ENCODE measurements at regions not wholly inside any gene's neighbourhood (a gene's known extent, or its start where the extent isn't known, plus 50 kb on each side); places are given as distances from the start of the nearest gene placed in this dataset.

GRCh38 chr9:96128880-96129279, 173.1 kb downstream of the HSD17B3 start:
- no peak for DNase-seq
- Histone ChIP-seq H3K27me3 (ENCODE audit: control insufficient read depth, insufficient read depth, low read length) (no peaks in the 10 kb centered on the region), H3K36me3 (ENCODE audit: control insufficient read depth in 2 of 3, insufficient read depth in 3 of 3, low read length in 3 of 3) (no peaks in the 10 kb centered on the region), H3K9me3 (ENCODE audit: control insufficient read depth in 2 of 3, insufficient read depth in 1 of 3, low read length in 3 of 3) (no peaks in the 10 kb centered on the region), H3K4me1 (ENCODE audit: control insufficient read depth in 2 of 3, insufficient read depth in 2 of 3, low read depth in 1 of 3, low read length in 3 of 3) (no peaks in the 10 kb centered on the region), H3K27ac (ENCODE audit: low read depth in 2 of 2, low read length in 2 of 2) (no peak overlapping the region), H3K9ac (ENCODE audit: low read length in 3 of 3) (no peak overlapping the region), H3K4me3 (ENCODE audit: low read length in 3 of 3) (no peak overlapping the region)
- intact Hi-C loops (cut with DNase I) = no loop called here
- no peak for FAIRE-seq
- no peak for TF ChIP-seq CTCF (IDR thresholded peaks at IDR 0.05; ENCODE audit: borderline replicate concordance, extremely low read depth, insufficient read depth)

- Histone ChIP-seq H3K4me1 (ENCODE audit: control insufficient read depth in 2 of 3, insufficient read depth in 2 of 3, low read depth in 1 of 3, low read length in 3 of 3) (no peaks in the 10 kb centered on the region), H3K4me3 (ENCODE audit: low read length in 3 of 3) (no peak overlapping the region), H3K27ac (ENCODE audit: low read depth in 2 of 2, low read length in 2 of 2) (no peak overlapping the region), H3K9me3 (ENCODE audit: control insufficient read depth in 2 of 3, insufficient read depth in 1 of 3, low read length in 3 of 3) (no peaks in the 10 kb centered on the region), H3K36me3 (ENCODE audit: control insufficient read depth in 2 of 3, insufficient read depth in 3 of 3, low read length in 3 of 3) (no peaks in the 10 kb centered on the region), H3K27me3 (ENCODE audit: control insufficient read depth, insufficient read depth, low read length) (no peaks in the 10 kb centered on the region), H3K9ac (ENCODE audit: low read length in 3 of 3) (no peak overlapping the region)
- no peak for TF ChIP-seq CTCF (IDR thresholded peaks at IDR 0.05; ENCODE audit: borderline replicate concordance, extremely low read depth, insufficient read depth)
- intact Hi-C loops (cut with DNase I) = no loop called here
- DNase-seq (peak in 4 of 5 donors; percentile 55 to 87 (median 62)), FAIRE-seq (no peak)
Observed at GRCh38 chr9:96126321-96126881, 175.6 kb downstream of the HSD17B3 start.

- Histone ChIP-seq H3K27me3 (ENCODE audit: control insufficient read depth, insufficient read depth, low read length) (no peaks in the 10 kb centered on the region), H3K9ac (ENCODE audit: low read length in 3 of 3) (no peak overlapping the region), H3K4me3 (ENCODE audit: low read length in 3 of 3) (no peak overlapping the region), H3K9me3 (ENCODE audit: control insufficient read depth in 2 of 3, insufficient read depth in 1 of 3, low read length in 3 of 3) (no peaks in the 10 kb centered on the region), H3K36me3 (ENCODE audit: control insufficient read depth in 2 of 3, insufficient read depth in 3 of 3, low read length in 3 of 3) (no peaks in the 10 kb centered on the region), H3K27ac (ENCODE audit: low read depth in 2 of 2, low read length in 2 of 2) (no peak overlapping the region), H3K4me1 (ENCODE audit: control insufficient read depth in 2 of 3, insufficient read depth in 2 of 3, low read depth in 1 of 3, low read length in 3 of 3) (no peaks in the 10 kb centered on the region)
- no peak for FAIRE-seq
- TF ChIP-seq CTCF (IDR thresholded peaks at IDR 0.05; ENCODE audit: borderline replicate concordance, extremely low read depth, insufficient read depth) = no peak
- intact Hi-C loops (cut with DNase I) = no loop called here
- DNase-seq = no peak
Observed at GRCh38 chr9:96125624-96126023, 176.4 kb downstream of the HSD17B3 start.

GRCh38 chr9:96122751-96123150, 179.2 kb downstream of the HSD17B3 start:
- Histone ChIP-seq H3K27me3 (ENCODE audit: control insufficient read depth, insufficient read depth, low read length) (no peaks in the 10 kb centered on the region), H3K4me1 (ENCODE audit: control insufficient read depth in 2 of 3, insufficient read depth in 2 of 3, low read depth in 1 of 3, low read length in 3 of 3) (no peaks in the 10 kb centered on the region), H3K4me3 (ENCODE audit: low read length in 3 of 3) (no peak overlapping the region), H3K9ac (ENCODE audit: low read length in 3 of 3) (no peak overlapping the region), H3K36me3 (ENCODE audit: control insufficient read depth in 2 of 3, insufficient read depth in 3 of 3, low read length in 3 of 3) (no peaks in the 10 kb centered on the region), H3K27ac (ENCODE audit: low read depth in 2 of 2, low read length in 2 of 2) (no peak overlapping the region), H3K9me3 (ENCODE audit: control insufficient read depth in 2 of 3, insufficient read depth in 1 of 3, low read length in 3 of 3) (no peaks in the 10 kb centered on the region)
- FAIRE-seq (no peak), DNase-seq (no peak)
- TF ChIP-seq CTCF (IDR thresholded peaks at IDR 0.05; ENCODE audit: borderline replicate concordance, extremely low read depth, insufficient read depth) = no peak
- intact Hi-C loops (cut with DNase I) = no loop called here
